Stromal cell of bone marrow (primary cell): ENCODE measurements at regions not wholly inside any gene's neighbourhood (a gene's known extent, or its start where the extent isn't known, plus 50 kb on each side); places are given as distances from the start of the nearest gene placed in this dataset.
"Not testable (repeated sequence)": the region's sequence is repeated elsewhere in the genome, so short reads cannot be mapped to it uniquely, and the experiment has no call there.

ENCODE experiments used
- DNase-seq: peaks from one replicate; pipeline ENCODE4 v3.0.0-alpha.2; 2012; ENCODE audit warnings: low read depth

GRCh38 chr21:20388400-20388799, 609.8 kb upstream of the NCAM2 start:
- no peak for DNase-seq

GRCh38 chr21:20396798-20397197, 601.4 kb upstream of the NCAM2 start:
- no peak for DNase-seq

DNA sequence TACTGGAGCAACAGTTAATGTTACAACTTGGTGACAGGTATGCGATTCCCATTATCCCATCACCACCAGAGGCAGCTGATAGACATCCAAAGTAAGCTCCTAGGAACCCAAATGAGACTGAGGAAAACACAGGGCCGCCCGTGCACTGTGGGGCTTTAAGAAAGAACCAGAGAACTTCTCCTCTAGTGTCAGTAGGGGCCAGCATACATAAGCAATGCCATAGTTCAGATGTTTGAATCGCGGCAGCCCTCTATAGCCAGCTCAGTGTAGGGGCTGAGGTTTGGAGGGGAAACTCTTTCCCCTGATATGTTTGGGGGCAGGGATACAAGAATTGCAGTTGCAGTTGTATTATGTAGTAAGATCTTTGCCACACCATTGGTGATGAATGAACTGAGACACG, 593.3 kb upstream of the NCAM2 start:
- no peak for DNase-seq

DNA sequence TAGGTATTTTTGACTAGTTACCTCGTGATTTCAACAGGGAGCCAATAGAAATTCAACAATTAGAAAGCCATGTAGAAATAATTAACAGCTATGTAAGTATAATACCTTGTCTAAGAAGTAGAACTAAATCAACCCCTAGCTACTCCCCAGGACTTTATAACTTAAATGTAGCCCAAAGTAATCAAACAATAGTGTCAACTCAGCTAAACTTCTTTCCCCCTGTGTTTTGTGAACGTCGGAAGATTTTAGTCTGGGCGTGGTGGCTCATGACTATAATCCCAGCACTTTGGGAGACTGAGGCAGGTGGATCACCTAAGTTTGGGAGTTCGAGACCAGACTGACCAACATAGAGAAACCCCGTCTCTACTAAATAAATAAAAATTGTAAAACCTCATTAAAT, 579.9 kb upstream of the NCAM2 start:
- no peak for DNase-seq

GRCh38 chr21:20419772-20420171, 578.4 kb upstream of the NCAM2 start:
- DNase-seq: no peak

- no peak for DNase-seq
Measured at GRCh38 chr21:20424943-20425342, 573.3 kb upstream of the NCAM2 start.

DNA sequence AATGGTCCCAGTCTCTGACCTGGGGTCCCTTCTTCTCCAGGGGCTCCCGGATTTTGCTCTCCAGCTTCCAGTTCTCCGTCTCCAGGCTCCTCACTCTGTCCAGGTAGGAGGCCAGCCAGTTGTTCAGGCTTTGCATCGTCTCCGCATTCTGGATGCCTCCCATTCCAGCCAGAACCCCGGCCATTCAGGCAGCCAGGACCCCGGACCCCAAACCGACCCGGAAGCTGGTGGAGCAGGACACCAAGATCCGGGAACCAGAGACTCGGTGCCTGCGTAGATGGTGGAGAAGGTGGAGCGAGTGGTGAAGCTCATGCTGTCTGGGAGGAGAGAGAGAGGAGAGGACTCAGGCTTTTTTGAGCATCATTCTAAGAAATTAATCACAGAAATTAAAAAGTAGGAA, 572.4 kb upstream of the NCAM2 start:
- no peak for DNase-seq

GRCh38 chr21:20440338-20440737, 557.9 kb upstream of the NCAM2 start:
- no peak for DNase-seq

GRCh38 chr21:20443558-20444155, 554.6 kb upstream of the NCAM2 start:
- DNase-seq: no peak

DNA sequence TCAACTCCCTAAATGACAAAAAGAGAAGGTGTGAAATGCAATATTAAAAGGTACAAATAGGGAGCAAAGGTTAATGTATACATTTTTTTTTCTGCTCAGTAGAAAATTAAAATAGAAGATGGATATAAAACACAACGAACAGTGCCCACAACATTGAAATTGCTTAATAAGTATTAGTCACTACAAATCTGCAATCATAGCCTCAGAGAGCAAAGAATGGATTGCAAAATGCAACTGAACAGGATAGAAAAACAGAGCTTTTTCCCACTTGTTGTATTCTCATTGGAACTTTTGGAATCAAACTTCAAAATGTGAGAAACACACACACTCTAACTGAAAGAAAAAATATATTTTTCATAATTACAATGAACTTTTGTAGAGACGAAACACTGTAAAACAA, 552.2 kb upstream of the NCAM2 start:
- DNase-seq: no peak

GRCh38 chr21:20451046-20451445, 547.2 kb upstream of the NCAM2 start:
- DNase-seq: no peak

DNA sequence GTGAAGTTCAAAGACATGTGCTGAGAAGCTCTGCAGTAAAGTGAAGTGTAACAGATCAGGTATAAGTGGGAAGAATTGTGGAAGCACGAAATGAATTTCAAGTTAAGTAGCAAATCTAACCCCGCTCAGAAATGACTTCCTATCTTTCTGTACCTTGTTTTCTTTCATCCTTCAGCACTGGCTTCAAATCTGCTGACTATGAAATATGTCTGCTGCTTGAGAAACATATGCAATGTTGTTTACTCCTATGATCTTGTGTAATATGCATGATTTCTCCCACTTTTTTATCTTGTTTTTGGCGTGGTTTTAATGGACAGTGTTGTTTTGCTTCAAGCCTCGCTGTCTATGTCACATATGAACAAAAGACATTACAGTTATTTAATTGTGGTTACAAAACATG, 545.3 kb upstream of the NCAM2 start:
- no peak for DNase-seq

DNA sequence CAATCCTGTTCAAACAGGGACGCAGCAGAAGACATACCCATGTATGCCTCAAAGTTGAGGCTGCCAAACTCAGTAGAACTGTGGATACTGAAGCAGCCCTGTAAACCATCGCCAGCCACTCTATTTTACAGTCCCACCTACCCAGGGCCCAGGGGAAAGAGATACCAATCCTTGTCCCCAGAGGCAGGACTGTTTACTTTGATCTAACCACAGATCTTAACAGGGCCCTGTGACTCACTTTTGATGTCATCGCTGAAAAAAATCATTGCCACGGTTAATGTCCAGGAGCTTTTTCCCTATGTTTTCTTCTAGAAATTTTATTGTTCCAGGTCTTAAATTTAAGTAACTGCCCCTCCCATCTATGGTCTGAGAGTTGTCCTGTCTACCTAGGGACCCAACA, 538.4 kb upstream of the NCAM2 start:
- no peak for DNase-seq

GRCh38 chr21:20463362-20463761, 534.8 kb upstream of the NCAM2 start:
- DNase-seq: no peak

GRCh38 chr21:20469361-20469760, 528.8 kb upstream of the NCAM2 start:
- DNase-seq: no peak

GRCh38 chr21:20486303-20486702, 511.9 kb upstream of the NCAM2 start:
- no peak for DNase-seq

DNA sequence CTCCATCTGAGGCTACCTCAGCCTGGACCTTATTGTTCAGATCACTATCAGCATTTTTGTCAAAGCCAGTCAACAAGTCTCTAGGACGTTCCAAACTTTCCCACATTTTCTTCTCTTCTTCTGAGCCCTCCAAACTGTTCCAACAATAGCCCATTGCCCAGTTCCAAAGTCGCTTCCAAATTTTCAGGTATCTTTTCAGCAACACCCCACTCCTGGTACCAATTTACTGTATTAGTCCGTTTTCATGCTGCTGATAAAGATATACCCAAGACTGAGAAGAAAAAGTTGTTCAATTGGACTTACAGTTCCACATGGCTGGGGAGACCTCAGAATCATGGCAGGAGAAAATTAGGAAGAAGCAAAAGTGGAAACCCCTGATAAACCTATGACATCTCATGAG, 495.3 kb upstream of the NCAM2 start:
- not testable (repeated sequence) for DNase-seq

DNA sequence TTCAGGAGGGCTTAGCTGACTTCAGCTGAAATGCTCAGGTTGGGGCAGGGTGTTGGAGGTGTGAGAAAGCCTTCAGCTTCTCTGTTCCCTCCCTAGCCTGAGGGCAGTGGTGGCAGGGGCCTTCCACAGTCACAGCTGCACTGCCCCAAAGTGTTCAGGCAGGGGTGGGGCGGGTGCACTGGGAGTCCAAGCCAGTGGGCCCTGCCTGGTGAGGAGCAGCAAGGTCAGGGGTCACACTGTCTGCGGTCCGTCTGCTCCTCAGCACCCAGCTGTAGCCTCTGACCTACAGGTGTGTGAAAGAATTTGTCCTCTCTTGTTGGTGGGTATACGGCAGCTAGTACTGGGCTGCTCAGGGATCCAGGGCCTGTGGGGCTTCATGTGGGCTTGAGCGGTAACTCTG, 490.4 kb upstream of the NCAM2 start:
- DNase-seq: no peak

- no peak for DNase-seq
Measured at GRCh38 chr21:20511216-20511880, 486.9 kb upstream of the NCAM2 start.

- no peak for DNase-seq
Measured at GRCh38 chr21:20515446-20515845, 482.8 kb upstream of the NCAM2 start.

- DNase-seq: no peak
Measured at GRCh38 chr21:20519076-20519475, 479.1 kb upstream of the NCAM2 start.

DNA sequence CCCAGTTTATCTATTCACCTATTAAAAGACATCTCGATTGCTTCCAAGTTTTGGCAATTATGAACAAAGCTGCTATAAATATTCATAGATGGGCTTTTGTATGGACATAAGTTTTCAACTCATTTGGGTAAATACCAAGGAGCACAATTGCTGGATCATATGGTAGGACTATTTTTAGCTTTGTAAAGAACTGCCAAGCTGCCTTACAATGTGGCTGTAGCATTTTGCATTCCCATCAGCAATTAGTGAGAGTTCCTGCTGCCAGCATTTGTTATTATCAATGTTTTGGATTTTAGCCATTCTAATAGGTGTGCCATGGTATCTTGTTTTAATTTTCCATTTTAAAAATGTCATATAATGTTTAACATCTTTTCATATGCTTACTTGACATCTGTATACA, 475.6 kb upstream of the NCAM2 start:
- no peak for DNase-seq

DNA sequence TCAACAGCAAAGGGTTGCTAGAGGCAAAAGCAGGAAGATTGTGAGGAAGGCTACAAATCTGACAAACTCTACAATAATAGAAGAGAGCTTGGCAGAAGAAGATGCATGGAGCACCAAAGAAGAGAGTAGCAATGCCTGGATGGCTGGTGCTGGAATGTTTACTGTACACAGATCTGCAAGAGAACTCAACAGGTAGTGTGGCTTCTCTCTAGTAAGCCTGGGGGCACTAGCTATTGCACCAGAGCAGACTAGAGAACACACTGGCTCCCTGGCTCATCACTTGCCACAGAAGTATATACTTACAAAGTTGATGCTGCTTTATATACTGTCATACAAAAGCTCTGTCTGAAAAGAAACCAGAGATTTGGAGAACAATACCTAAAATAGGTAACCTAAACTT, 475.0 kb upstream of the NCAM2 start:
- DNase-seq: no peak

GRCh38 chr21:20527731-20528460, 470.3 kb upstream of the NCAM2 start:
- DNase-seq: no peak
